Dendritic cell treated with granulocyte-macrophage colony-stimulating factor and Interleukin-4, amounts not matched to agents 40 ng/mL and 50 ng/mL, for 4 days (primary cell): ENCODE measurements at regions not wholly inside any gene's neighbourhood (a gene's known extent, or its start where the extent isn't known, plus 50 kb on each side); places are given as distances from the start of the nearest gene placed in this dataset.

Source experiments
- H3K27ac Mint-ChIP-seq: one replicate; pipeline ENCODE4 v1.8.0; 2022; ENCODE audit warnings: mild to moderate bottlenecking, mixed read lengths
- H3K27me3 Mint-ChIP-seq: one replicate; pipeline ENCODE4 v1.8.0; 2022; ENCODE audit warnings: mild to moderate bottlenecking, mixed read lengths
- H3K36me3 Mint-ChIP-seq: one replicate; pipeline ENCODE4 v1.8.0; 2022; ENCODE audit warnings: low read depth, mixed read lengths
- H3K4me1 Mint-ChIP-seq: one replicate; pipeline ENCODE4 v1.8.0; 2022; ENCODE audit warnings: low read depth, mixed read lengths
- H3K4me3 Mint-ChIP-seq: one replicate; pipeline ENCODE4 v1.8.0; 2022; ENCODE audit warnings: mild to moderate bottlenecking, moderate library complexity, mixed read lengths
- H3K9me3 Mint-ChIP-seq: one replicate; pipeline ENCODE4 v1.8.0; 2022; ENCODE audit warnings: mixed read lengths
- intact Hi-C: fragments of 100-400 bp; cut with micrococcal nuclease; formaldehyde crosslinking; loops from one replicate; pipeline ENCODE4 v1.15.0; 2022

DNA sequence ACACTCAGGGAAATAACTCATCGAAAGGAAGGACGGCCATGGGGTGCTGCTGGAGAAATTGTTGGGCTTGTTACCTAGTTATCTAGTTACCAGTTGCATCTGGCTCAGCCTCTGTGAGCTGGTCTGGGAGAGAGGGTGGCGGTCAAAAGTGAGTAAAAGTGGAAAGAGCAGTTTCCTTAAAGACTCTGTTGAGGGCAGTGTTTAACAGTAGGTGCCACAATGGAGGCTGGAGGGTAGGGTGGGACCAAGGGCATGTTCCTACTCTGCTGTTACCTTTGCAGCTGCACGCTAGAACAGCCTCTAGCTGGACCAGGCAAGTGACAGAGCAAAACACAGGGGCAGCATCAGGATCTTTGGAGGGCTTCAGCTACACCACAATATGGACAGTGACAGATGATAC is 228.8 kb upstream of the STARD13 start:
- Mint-ChIP-seq H3K36me3 (no peaks in the 10 kb centered on the region), H3K27me3 (no peaks in the 10 kb centered on the region), H3K4me1 (peaks cover 8% of the 10 kb centered on the region), H3K27ac (no peak overlapping the region), H3K4me3 (no peak overlapping the region), H3K9me3 (no peaks in the 10 kb centered on the region)
- intact Hi-C loops: no loop called here

DNA sequence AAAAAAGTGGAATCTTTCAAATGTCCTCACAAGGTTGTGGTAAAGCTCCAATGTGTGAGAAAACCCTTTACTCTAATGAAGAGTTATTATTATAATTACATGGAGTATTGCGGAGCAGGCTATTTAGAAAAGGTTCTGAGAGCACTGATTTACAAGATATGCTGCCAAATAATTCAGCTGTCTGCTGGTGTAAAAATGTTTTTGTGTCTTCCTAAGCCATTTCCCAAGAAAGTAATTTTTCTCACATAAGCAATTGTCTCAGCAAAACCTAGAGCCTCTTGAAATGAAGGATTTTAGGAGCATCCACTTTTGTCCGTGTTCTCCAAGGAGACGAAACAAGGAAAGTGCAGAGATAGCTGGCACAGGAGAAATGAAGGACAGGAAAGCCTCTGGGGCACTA is 229.6 kb upstream of the STARD13 start:
- Mint-ChIP-seq H3K36me3 (no peaks in the 10 kb centered on the region), H3K27ac (no peak overlapping the region), H3K27me3 (no peaks in the 10 kb centered on the region), H3K4me3 (no peak overlapping the region), H3K9me3 (no peaks in the 10 kb centered on the region), H3K4me1 (peaks cover under 1% of the 10 kb centered on the region)
- intact Hi-C loops: no loop called here

DNA sequence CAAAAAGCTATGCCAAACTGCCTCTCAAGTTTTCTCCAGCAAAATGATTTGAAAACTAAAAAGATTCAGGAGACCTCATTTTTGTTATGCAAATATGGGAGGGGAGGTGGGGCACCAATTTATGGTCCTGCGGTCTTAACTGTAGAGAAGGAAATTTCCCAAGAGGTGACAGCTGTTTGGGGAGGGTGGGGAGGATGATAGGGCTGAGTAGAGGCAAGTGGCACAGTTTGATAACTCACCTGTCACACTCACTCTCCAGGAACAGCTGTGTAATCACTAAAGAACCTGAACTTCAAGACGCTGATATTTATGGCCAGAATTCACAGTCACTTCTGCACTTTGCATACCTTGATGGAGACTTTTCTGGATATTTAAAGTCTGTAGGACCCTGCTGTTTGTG is 232.9 kb upstream of the STARD13 start:
- Mint-ChIP-seq H3K36me3 (no peaks in the 10 kb centered on the region), H3K9me3 (no peaks in the 10 kb centered on the region), H3K27ac (no peak overlapping the region), H3K4me3 (no peak overlapping the region), H3K4me1 (no peaks in the 10 kb centered on the region), H3K27me3 (no peaks in the 10 kb centered on the region)
- intact Hi-C loops: no loop called here

DNA sequence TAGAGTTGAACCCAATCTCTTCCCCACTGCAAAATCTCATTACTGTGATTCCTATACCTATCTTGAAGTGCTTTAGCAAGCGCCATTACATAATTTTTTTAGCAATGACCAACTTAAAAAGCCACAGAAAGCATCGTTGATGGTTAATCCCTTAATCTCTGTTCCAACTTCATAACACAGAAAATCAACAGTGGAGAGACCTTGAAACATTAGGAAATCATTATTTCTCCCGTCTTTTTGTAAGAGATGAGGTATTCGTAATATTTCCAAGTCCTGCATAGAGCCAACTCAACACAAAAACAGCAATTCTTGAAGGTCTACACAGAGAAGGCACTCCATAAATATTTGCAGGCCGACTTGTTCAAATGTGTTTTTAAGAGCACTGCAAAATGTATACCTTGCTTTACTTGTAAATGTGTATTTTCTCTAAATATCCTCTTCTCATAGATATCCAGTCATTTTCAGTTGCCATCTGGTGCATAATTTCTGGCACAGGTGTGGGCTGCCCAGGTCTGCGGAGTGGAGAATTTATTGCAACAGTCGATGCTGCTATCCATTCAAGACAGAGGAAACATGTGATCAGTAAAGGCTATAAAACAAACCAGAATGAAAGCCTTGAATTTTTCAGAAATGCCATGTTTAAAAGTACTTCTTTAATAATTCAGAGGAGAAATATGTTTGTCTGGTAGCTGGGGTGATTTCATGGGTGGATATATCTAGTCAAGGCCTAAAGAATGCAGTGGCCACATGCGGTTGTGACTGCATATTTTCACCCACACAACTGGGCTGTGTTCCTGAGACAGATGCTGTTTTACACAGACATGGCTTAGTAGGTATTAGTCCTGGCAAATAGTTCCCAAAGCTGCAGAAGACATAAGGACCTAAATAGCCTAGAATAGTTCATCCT is 234.3 kb upstream of the STARD13 start:
- H3K27ac Mint-ChIP-seq: no peak overlapping the region
- H3K36me3 Mint-ChIP-seq: no peaks in the 10 kb centered on the region
- no peak overlapping the region for H3K4me3 Mint-ChIP-seq
- no peaks in the 10 kb centered on the region for H3K4me1 Mint-ChIP-seq
- H3K9me3 Mint-ChIP-seq: no peaks in the 10 kb centered on the region
- intact Hi-C loops: no loop called here
- H3K27me3 Mint-ChIP-seq: no peaks in the 10 kb centered on the region

DNA sequence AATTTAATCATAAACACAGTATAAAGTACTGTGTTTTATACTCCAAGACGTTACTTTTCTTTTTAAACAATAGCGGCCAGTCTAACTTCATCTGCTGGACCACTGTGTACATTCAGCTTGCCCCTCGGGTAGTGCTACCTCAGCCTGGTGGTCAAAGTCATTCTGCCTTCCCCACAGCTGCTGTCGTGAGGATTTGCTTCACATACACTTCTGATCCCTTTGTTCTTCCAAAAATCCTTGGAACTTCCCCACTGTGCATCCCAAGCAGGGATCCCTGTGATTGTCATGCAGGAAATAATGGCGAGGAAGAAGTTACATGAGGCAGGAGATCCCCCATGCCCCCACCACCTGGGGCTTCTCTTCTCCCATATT is 234.9 kb upstream of the STARD13 start:
- H3K4me3 Mint-ChIP-seq: no peak overlapping the region
- no peaks in the 10 kb centered on the region for H3K36me3 Mint-ChIP-seq
- no peaks in the 10 kb centered on the region for H3K27me3 Mint-ChIP-seq
- no peaks in the 10 kb centered on the region for H3K9me3 Mint-ChIP-seq
- no peak overlapping the region for H3K27ac Mint-ChIP-seq
- no peaks in the 10 kb centered on the region for H3K4me1 Mint-ChIP-seq
- intact Hi-C loops: no loop called here

DNA sequence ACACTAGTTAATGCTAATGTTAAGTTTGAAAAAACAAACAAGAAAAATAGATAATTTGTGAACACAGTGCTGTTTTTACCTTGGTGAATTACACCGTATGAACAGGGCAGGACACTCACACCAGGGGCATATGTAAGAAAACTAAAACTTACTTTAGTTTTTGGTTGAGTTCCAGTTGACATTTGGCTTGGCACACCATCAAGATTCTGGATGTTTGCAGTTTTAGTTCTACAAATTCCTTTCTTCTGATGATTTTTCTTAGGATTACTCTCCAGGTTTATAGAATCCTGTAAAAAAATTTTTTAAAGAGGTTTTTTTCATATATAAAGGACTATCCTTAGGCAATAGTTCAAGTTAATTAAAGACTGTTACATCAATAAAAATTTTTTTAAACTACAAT is 238.5 kb upstream of the STARD13 start:
- Mint-ChIP-seq H3K4me1 (peaks cover 2% of the 10 kb centered on the region), H3K9me3 (no peaks in the 10 kb centered on the region), H3K36me3 (no peaks in the 10 kb centered on the region), H3K27me3 (no peaks in the 10 kb centered on the region), H3K4me3 (no peak overlapping the region), H3K27ac (no peak overlapping the region)
- intact Hi-C loops: no loop called here

DNA sequence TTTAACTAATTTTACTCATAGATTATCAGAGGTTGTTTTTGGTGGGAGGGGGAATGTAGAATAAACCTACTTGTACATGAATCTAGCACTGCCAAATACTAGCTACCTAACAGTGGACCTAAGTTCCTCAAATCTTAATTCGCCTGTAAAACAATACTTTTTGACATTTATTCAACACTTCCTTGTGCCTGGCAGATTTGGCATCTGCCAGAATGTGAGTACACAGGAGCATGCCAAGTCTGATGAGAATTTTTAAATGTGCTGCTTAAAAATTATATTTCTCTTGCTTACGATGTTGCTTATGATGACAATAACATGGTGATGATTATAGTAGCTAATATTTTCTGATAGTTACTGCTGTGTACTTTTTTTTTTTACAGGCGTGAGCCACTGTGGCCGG is 240.2 kb upstream of the STARD13 start:
- intact Hi-C loops: no loop called here
- peaks cover 9% of the 10 kb centered on the region for H3K4me1 Mint-ChIP-seq
- H3K4me3 Mint-ChIP-seq: no peak overlapping the region
- no peaks in the 10 kb centered on the region for H3K27me3 Mint-ChIP-seq
- no peaks in the 10 kb centered on the region for H3K36me3 Mint-ChIP-seq
- peaks cover 2% of the 10 kb centered on the region for H3K9me3 Mint-ChIP-seq
- no peak overlapping the region for H3K27ac Mint-ChIP-seq

DNA sequence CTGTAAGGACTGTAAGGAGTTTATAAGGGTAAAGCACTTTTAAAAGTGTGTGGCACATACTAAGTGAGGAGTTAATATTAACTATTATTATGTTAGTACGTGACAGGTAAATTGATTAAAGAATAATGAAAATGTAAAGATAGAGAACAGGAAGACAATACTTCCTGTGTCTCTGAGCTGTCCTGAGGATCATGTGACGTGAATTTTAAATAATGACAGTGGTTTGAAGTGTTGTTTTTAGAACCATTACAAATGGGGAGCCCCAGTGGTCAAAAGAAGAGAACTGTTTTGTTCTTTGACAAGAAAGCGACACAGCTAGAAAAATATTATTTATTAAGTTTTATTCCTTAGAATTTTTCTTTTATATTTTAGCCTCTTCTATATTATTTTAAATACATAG is 241.2 kb upstream of the STARD13 start:
- Mint-ChIP-seq H3K27ac (no peak overlapping the region), H3K36me3 (no peaks in the 10 kb centered on the region), H3K9me3 (peaks cover 9% of the 10 kb centered on the region), H3K27me3 (no peaks in the 10 kb centered on the region), H3K4me3 (no peak overlapping the region), H3K4me1 (peaks cover 9% of the 10 kb centered on the region)
- intact Hi-C loops: no loop called here

DNA sequence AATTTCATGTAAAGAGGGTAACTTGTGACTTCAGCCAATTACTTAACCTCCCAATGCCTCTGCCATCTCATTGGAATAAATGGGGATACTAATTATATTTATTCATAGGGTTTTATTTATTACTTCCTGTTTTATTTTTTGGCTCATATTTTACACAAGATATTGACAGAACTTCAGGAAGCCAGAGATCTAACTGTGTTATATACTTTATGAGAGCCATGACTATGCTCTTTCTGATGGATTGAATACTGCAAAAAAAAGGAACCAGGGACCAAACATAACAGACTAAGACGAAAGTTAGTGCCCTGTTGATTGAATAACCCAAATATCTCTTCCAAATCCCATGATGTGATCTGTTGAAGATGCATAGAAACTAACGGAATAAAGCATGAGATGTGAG is 243.3 kb upstream of the STARD13 start:
- peak overlapping the region; percentile 17 for H3K27ac Mint-ChIP-seq
- intact Hi-C loops: no loop called here

DNA sequence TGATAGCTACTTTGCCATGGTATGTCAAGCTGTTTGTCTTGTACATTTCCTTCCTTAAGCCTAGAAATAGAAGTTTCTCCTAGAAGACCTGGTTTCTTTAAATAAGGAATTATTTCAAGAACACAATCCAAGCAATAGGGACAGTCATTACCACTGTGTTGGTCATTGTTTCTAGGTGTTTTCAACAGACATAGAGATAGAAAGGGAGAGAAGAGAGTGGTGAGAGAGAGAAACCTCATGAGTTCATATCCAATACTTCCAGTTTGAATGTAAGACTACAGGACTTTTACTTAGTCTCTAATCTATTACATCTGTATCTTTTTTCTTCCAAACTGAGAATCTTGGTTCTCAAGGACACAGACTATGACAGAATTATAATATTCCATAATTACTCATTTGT is 245.9 kb upstream of the STARD13 start:
- Mint-ChIP-seq H3K36me3 (no peaks in the 10 kb centered on the region), H3K27me3 (no peaks in the 10 kb centered on the region), H3K9me3 (peaks cover 9% of the 10 kb centered on the region), H3K4me1 (peaks cover 9% of the 10 kb centered on the region), H3K4me3 (no peak overlapping the region), H3K27ac (peak overlapping the region; percentile 6)
- intact Hi-C loops: no loop called here

More for the DNA sequence above, 243.3 kb upstream of the STARD13 start:
- Mint-ChIP-seq H3K36me3 (no peaks in the 10 kb centered on the region), H3K4me1 (peaks cover 9% of the 10 kb centered on the region), H3K4me3 (no peak overlapping the region), H3K9me3 (peaks cover 9% of the 10 kb centered on the region), H3K27me3 (no peaks in the 10 kb centered on the region)

DNA sequence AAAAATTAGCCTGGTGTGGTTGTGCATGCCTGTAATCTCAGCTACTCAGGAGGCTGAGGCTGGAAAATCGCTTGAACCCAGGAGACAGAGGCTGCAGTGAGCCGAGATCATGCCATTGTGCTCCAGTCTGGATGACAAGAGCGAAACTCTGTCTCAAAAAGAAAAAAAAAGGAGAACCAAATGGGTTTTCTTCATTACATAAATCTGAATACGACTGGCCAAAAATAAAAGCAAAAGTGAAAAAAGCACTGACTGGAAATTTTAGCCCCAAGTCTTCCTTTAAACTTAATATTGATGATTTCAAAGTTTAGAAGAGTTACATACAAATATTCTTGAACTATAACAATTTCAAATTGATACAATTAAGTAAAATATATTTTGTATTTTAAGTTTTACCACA is 249.5 kb upstream of the STARD13 start:
- intact Hi-C loops: no loop called here
- Mint-ChIP-seq H3K4me3 (no peak overlapping the region), H3K9me3 (peaks cover 9% of the 10 kb centered on the region), H3K36me3 (no peaks in the 10 kb centered on the region), H3K4me1 (peaks cover 7% of the 10 kb centered on the region), H3K27me3 (no peaks in the 10 kb centered on the region), H3K27ac (no peak overlapping the region)

DNA sequence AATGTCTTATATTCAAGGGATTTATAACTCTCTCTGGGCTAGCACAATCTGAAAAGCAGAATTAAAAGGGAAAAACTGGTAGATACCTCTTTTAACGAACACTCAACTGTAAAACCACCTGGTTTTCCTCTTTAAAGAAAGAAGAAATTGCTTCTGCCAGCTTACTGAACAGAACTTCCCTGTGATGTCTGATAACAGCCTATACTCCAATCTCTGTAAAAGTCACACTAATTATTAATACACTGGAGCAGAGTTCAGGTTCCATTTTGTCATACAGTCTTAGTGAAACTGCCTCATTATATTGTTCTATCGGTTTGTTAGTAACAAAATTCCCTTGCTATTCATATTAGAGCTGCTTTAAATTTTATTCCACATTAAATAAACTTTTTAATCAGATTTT is 251.0 kb upstream of the STARD13 start:
- Mint-ChIP-seq H3K4me3 (no peak overlapping the region), H3K4me1 (peaks cover 22% of the 10 kb centered on the region)

DNA sequence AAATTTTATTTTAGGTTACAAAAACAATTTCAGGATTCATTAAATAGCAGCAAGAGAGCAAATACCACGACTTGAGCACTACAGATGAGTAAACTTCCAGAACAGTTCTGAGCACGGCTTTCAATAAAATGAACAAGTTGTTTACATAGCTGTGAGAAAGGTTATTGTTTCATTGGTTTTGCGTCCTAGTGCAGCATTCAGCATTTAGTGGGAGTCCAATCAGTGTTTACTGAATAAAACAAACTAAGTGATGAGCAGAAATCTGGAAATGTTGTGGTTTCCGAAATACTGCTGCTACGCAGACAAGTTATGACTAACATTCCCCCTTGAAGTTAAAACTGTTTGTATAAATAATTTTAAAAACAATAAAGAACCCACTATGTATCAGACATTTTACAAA is 251.5 kb upstream of the STARD13 start:
- H3K9me3 Mint-ChIP-seq: peaks cover 9% of the 10 kb centered on the region
- H3K27me3 Mint-ChIP-seq: no peaks in the 10 kb centered on the region
- peaks cover 14% of the 10 kb centered on the region for H3K36me3 Mint-ChIP-seq
- H3K4me1 Mint-ChIP-seq: peaks cover 22% of the 10 kb centered on the region
- no peak overlapping the region for H3K27ac Mint-ChIP-seq
- no peak overlapping the region for H3K4me3 Mint-ChIP-seq
- intact Hi-C loops: no loop called here

More for the DNA sequence above, 251.0 kb upstream of the STARD13 start:
- Mint-ChIP-seq H3K27me3 (no peaks in the 10 kb centered on the region), H3K27ac (no peak overlapping the region), H3K9me3 (peaks cover 9% of the 10 kb centered on the region), H3K36me3 (peaks cover 14% of the 10 kb centered on the region)
- intact Hi-C loops: no loop called here

DNA sequence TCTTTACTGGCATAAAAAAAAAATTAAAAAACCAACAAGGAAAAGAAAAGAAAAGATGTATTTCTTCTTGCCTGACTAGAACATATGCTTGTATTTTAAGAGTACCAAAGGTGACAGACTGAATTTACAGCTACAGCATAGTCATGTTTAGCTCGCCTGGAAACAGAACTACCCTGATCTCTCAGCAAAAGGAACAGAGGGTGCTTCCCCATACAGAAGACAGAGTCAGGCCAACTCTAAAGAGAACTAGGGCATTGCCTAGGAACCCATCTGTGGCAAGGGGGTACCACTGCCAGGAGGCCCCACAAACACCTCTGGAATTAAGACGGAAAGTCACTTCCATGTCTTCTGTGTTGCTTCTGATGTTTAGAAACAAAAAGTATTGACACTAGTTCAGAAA is 252.1 kb upstream of the STARD13 start:
- Mint-ChIP-seq H3K4me3 (no peak overlapping the region), H3K27me3 (no peaks in the 10 kb centered on the region), H3K36me3 (peaks cover 14% of the 10 kb centered on the region), H3K9me3 (peaks cover 9% of the 10 kb centered on the region), H3K4me1 (peaks cover 22% of the 10 kb centered on the region), H3K27ac (no peak overlapping the region)
- intact Hi-C loops: no loop called here

DNA sequence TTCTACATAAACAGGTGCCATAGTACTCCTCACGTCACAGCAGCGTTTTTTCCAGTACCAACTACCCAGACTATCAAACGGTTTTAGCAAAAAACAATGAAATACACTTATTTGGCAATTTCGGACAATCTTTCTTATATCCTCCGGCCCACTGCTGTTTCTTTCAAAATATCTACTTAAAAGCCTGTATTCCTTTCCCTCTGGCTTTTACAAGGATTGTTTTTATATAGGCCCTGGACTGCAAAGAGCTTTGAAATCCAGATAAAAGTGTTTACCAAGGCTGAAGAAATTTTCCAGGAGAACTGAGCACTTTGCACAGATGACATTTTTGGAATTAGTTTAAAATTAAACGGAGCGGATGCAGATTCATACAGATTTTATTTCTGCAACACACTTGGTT is 255.9 kb upstream of the STARD13 start:
- Mint-ChIP-seq H3K9me3 (peaks cover 9% of the 10 kb centered on the region), H3K4me1 (peaks cover 34% of the 10 kb centered on the region), H3K27ac (peak overlapping the region; percentile 99), H3K36me3 (peaks cover 14% of the 10 kb centered on the region), H3K27me3 (no peaks in the 10 kb centered on the region), H3K4me3 (peak overlapping the region; percentile 85)
- intact Hi-C loops: loop anchor here (5.0 to 10.0 kb wide), 4 partner anchors 54 to 1616 kb away; partner anchors contain the start of gene N4BP2L2
